HG03342 (cell line): ENCODE measurements at regions not wholly inside any gene's neighbourhood (a gene's known extent, or its start where the extent isn't known, plus 50 kb on each side); places are given as distances from the start of the nearest gene placed in this dataset.
"Not testable (repeated sequence)": the region's sequence is repeated elsewhere in the genome, so short reads cannot be mapped to it uniquely, and the experiment has no call there.

Experiments
- ATAC-seq: cut with Tn5 transposase; IDR thresholded peaks from one replicate; pipeline ENCODE4 v1.9.1; 2021; ENCODE audit warnings: mild to moderate bottlenecking, moderate library complexity; ENCODE audit not compliant: unreplicated experiment

- not testable (repeated sequence) for ATAC-seq
Observed at GRCh38 chr7:76852787-76853584, 179.2 kb downstream of the SPDYE17 start.

- not testable (repeated sequence) for ATAC-seq
Observed at GRCh38 chr7:76852362-76852761, 179.8 kb downstream of the SPDYE17 start.

GRCh38 chr7:76851617-76852016, 180.5 kb downstream of the SPDYE17 start:
- not testable (repeated sequence) for ATAC-seq

- not testable (repeated sequence) for ATAC-seq
Observed at GRCh38 chr7:76849887-76850563, 182.1 kb downstream of the SPDYE17 start.

GRCh38 chr7:76839879-76840278, 192.3 kb downstream of the SPDYE17 start:
- ATAC-seq = not testable (repeated sequence)

- ATAC-seq = not testable (repeated sequence)
Observed at GRCh38 chr7:76839214-76839613, 192.9 kb downstream of the SPDYE17 start.

GRCh38 chr7:76838357-76838756, 193.8 kb downstream of the SPDYE17 start:
- not testable (repeated sequence) for ATAC-seq

- ATAC-seq = not testable (repeated sequence)
Observed at GRCh38 chr7:76829233-76829632, 202.2 kb upstream of the POMZP3 start.

GRCh38 chr7:76826181-76826580, 199.1 kb upstream of the POMZP3 start:
- ATAC-seq = not testable (repeated sequence)

- ATAC-seq = not testable (repeated sequence)
Observed at GRCh38 chr7:76809856-76810255, 182.8 kb upstream of the POMZP3 start.

GRCh38 chr7:76807588-76808100, 180.6 kb upstream of the POMZP3 start:
- ATAC-seq = not testable (repeated sequence)

- not testable (repeated sequence) for ATAC-seq
Observed at GRCh38 chr7:76806460-76806859, 179.4 kb upstream of the POMZP3 start.

GRCh38 chr7:76806010-76806409, 178.9 kb upstream of the POMZP3 start:
- ATAC-seq = not testable (repeated sequence)

GRCh38 chr7:76805262-76805661, 178.2 kb upstream of the POMZP3 start:
- ATAC-seq = not testable (repeated sequence)

- ATAC-seq = not testable (repeated sequence)
Observed at GRCh38 chr7:76797639-76798038, 170.6 kb upstream of the POMZP3 start.

GRCh38 chr7:76780693-76781092, 153.6 kb upstream of the POMZP3 start:
- not testable (repeated sequence) for ATAC-seq

GRCh38 chr7:76774279-76774678, 147.2 kb upstream of the POMZP3 start:
- not testable (repeated sequence) for ATAC-seq

- ATAC-seq = not testable (repeated sequence)
Observed at GRCh38 chr7:76771980-76772379, 144.9 kb upstream of the POMZP3 start.

- ATAC-seq = not testable (repeated sequence)
Observed at GRCh38 chr7:76763977-76764376, 136.9 kb upstream of the POMZP3 start.

GRCh38 chr7:76760546-76761220, 133.6 kb upstream of the POMZP3 start:
- ATAC-seq = not testable (repeated sequence)

GRCh38 chr7:76739538-76739937, 112.5 kb upstream of the POMZP3 start:
- not testable (repeated sequence) for ATAC-seq
